ENCODE measurements at regions not wholly inside any gene's neighbourhood (a gene's known extent, or its start where the extent isn't known, plus 50 kb on each side); places are given as distances from the start of the nearest gene placed in this dataset.

GRCh38 chr3:117809186-117810081 is 1099.9 kb downstream of the TUSC7 start:
- ATAC-seq: no peak
- DNase-seq: no peak
- intact Hi-C loops (cut with DNase I, micrococcal nuclease): no loop called here
- TF ChIP-seq CTCF (IDR thresholded peaks at IDR 0.05): no peak
- no peaks in the 10 kb centered on the region for H3K4me1 ChIP-seq (ENCODE audit: low read depth)
- no peak overlapping the region for H3K4me3 ChIP-seq
- H3K9me3 ChIP-seq: no peaks in the 10 kb centered on the region
- no peaks in the 10 kb centered on the region for H3K36me3 ChIP-seq (ENCODE audit: low read depth)

- intact Hi-C loops (cut with DNase I, micrococcal nuclease): no loop called here
- Histone ChIP-seq H3K4me1 (ENCODE audit: low read depth) (no peaks in the 10 kb centered on the region), H3K4me3 (no peak overlapping the region), H3K36me3 (ENCODE audit: low read depth) (no peaks in the 10 kb centered on the region), H3K9me3 (no peaks in the 10 kb centered on the region)
- ATAC-seq (no peak), DNase-seq (no peak)
- no peak for TF ChIP-seq CTCF (IDR thresholded peaks at IDR 0.05)
Measured at GRCh38 chr3:117811786-117812185, 1102.2 kb downstream of the TUSC7 start.

GRCh38 chr3:117814975-117815374 is 1105.4 kb downstream of the TUSC7 start:
- intact Hi-C loops (cut with DNase I, micrococcal nuclease): no loop called here
- DNase-seq (no peak), ATAC-seq (no peak)
- no peak for TF ChIP-seq CTCF (IDR thresholded peaks at IDR 0.05)
- Histone ChIP-seq H3K9me3 (no peaks in the 10 kb centered on the region), H3K4me3 (no peak overlapping the region), H3K4me1 (ENCODE audit: low read depth) (no peaks in the 10 kb centered on the region), H3K36me3 (ENCODE audit: low read depth) (no peaks in the 10 kb centered on the region)

- Histone ChIP-seq H3K4me1 (ENCODE audit: low read depth) (no peaks in the 10 kb centered on the region), H3K9me3 (no peaks in the 10 kb centered on the region), H3K4me3 (no peak overlapping the region), H3K36me3 (ENCODE audit: low read depth) (no peaks in the 10 kb centered on the region)
- no peak for ATAC-seq
- intact Hi-C loops (cut with DNase I, micrococcal nuclease): no loop called here
- no peak for TF ChIP-seq CTCF (IDR thresholded peaks at IDR 0.05)
- DNase-seq: no peak
Measured at GRCh38 chr3:117817103-117817502, 1107.5 kb downstream of the TUSC7 start.

- H3K36me3 ChIP-seq (ENCODE audit: low read depth): no peaks in the 10 kb centered on the region
- no peak overlapping the region for H3K4me3 ChIP-seq
- no peaks in the 10 kb centered on the region for H3K4me1 ChIP-seq (ENCODE audit: low read depth)
- ATAC-seq (no peak), DNase-seq (no peak)
- intact Hi-C loops (cut with DNase I, micrococcal nuclease): no loop called here
- TF ChIP-seq CTCF (IDR thresholded peaks at IDR 0.05): no peak
- H3K9me3 ChIP-seq: no peaks in the 10 kb centered on the region
Measured at GRCh38 chr3:117818592-117818991, 1109.0 kb downstream of the TUSC7 start.
